Spleen (tissue), 11 donors: ENCODE measurements at regions not wholly inside any gene's neighbourhood (a gene's known extent, or its start where the extent isn't known, plus 50 kb on each side); places are given as distances from the start of the nearest gene placed in this dataset.
A peak's percentile ranks its signal among the peaks of the same experiment; 100 is the strongest.

Experiments
- DNase-seq: peaks from one replicate; pipeline ENCODE4 v3.0.0-alpha.2; 2020
- H3K27ac ChIP-seq, 8 donors: fragments of 200-600 bp; sonication (generic) in 7 of 8; 1 replicate in 4 of 8; 2 replicates in 4 of 8; pipeline versions ENCODE4 v1.5.0 to v1.8.0; 2016 to 2021; ENCODE audit warnings: inconsistent platforms in 4 of 8, mild to moderate bottlenecking in 4 of 8, moderate library complexity in 1 of 8
- H3K27me3 ChIP-seq, 7 donors: fragments of 200-600 bp; sonication (generic) in 6 of 7; replicated peaks in 1 of 7; 1 replicate in 4 of 7; 2 replicates in 3 of 7; pipeline versions ENCODE4 v1.5.0 to v1.8.0; 2016 to 2021; ENCODE audit warnings: inconsistent platforms in 3 of 7, mild to moderate bottlenecking in 1 of 7
- H3K36me3 ChIP-seq, 6 donors: fragments of 200-600 bp; sonication (generic) in 5 of 6; 1 replicate in 4 of 6; 2 replicates in 2 of 6; pipeline versions ENCODE4 v1.5.0 to v1.8.0; 2016 to 2021; ENCODE audit warnings: inconsistent platforms in 2 of 6
- H3K4me1 ChIP-seq, 6 donors: fragments of 200-600 bp; sonication (generic) in 5 of 6; 1 replicate in 3 of 6; 2 replicates in 3 of 6; pipeline versions ENCODE4 v1.5.0 to v1.8.0; 2016 to 2021; ENCODE audit warnings: inconsistent platforms in 3 of 6
- H3K4me3 ChIP-seq, 8 donors: fragments of 200-600 bp; sonication (generic) in 7 of 8; 1 replicate in 4 of 8; 2 replicates in 4 of 8; pipeline versions ENCODE4 v1.5.0 to v1.8.0; 2016 to 2021; ENCODE audit warnings: inconsistent platforms in 4 of 8, mild to moderate bottlenecking in 4 of 8, moderate library complexity in 2 of 8
- H3K9me3 ChIP-seq, 8 donors: fragments of 200-600 bp; sonication (generic) in 7 of 8; 1 replicate in 4 of 8; 2 replicates in 4 of 8; pipeline versions ENCODE4 v1.5.0 to v1.8.0; 2016 to 2021; ENCODE audit warnings: inconsistent platforms in 4 of 8
- POLR2A ChIP-seq, 3 donors: fragments of 450-650 bp; IDR thresholded peaks; one replicate each; pipeline ENCODE4 v1.5.1; 2017; ENCODE audit warnings: antibody characterized with exemption in 3 of 3, mild to moderate bottlenecking in 1 of 3
- POLR2AphosphoS5 ChIP-seq, 3 donors: sonication (generic); formaldehyde crosslinking; IDR thresholded peaks; one replicate each; pipeline ENCODE4 v1.5.1; 2017; ENCODE audit warnings: antibody characterized with exemption in 3 of 3
- WGBS, 5 donors: extraction: QIAGEN DNeasy Blood & Tissue Kit in 3 of 5; methylation state at CpG; one replicate each; pipeline versions ENCODE4 v1.1.5 to v1.1.7; 2013 to 2018; 5-methylcytosine and 5-hydroxymethylcytosine counted together
- intact Hi-C: fragments of 100-400 bp; cut with DNase I; formaldehyde crosslinking; loops from one replicate; pipeline ENCODE4 v1.15.0; 2023; ENCODE audit warnings: low total_unique reads
- TF ChIP-seq, protein P1 (sequence below), 11 experiments: fragments of 200-600 bp in 7 of 11; fragments of 450-650 bp in 4 of 11; sonication (generic) in 4 of 11; IDR thresholded peaks in 8 of 11; conservative IDR thresholded peaks in 3 of 11; 1 replicate in 7 of 11; 2 replicates in 4 of 11; pipeline versions ENCODE4 v1.4.0 to v1.8.0; 2016 to 2021; ENCODE audit warnings: antibody characterized with exemption in 11 of 11, inconsistent platforms in 4 of 11, mild to moderate bottlenecking in 1 of 11
- donor health status: healthy with polysubstance abuse.
- donor health status: DM: no; HTN: no; CAD: no; lungs with moderate emphysema.
- donor health status: DM: no; HTN: no; CAD: no.
- donor health status: Bipolar disorder and iron deficiency.
- donor health status: healthy.
- donor health status: DM: no; HTN: no; CAD: no.
- donor health status: DM: yes; HTN: yes; CAD: no.

DNA sequence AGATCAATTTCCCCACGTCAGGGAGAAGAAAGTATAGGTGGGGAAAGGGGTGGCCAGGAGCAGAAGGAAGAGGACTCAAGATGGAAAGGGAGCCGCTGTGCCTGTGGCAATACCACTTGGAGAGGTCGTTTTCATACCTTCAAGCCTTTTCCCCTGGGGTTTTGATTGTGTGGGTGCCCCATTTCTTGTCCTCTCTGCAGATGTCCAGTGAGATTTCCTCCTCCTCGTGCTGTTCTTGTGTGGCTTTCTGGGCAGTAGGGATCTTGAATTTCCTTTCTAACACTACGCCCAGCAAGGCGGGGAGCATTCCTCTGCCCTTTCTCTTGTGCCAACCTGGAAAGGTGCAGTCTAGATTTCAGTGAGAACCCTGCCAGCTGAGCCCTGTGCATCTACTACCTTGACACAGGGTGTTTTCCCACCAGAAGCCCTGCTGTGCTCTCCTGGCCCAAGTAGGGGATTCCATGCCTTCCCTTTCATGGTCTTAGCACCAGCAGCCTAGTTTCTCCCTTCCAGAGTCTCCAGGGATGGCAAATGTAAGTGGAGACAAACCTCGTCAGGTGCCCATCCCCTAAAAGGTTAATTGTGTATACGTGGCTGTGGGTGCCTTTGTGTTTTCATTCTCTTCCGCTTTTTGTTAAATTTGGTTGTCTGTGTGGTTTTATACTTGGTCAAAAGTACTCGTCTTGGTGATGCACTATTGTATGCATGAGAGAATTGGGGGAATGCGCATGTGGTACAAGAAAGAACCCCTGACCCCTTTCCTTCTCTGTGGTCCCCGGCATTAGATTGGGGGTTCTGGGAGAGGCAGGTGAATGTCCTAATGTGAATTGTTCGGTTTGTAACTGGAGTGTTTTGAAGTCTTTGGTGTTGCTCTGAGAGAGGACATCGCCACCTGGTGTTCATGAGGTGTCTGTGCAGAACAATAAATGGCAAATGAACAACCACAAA, 71.4 kb upstream of the MPEG1 start:
- peak overlapping the region in 2 of 8 donors; percentile 2 to 52 for H3K4me3 ChIP-seq
- peak overlapping the region in 6 of 8 donors; percentile 16 to 81 (median 48) for H3K27ac ChIP-seq
- H3K4me1 ChIP-seq, result peaks cover 0 to 33% (median 20%) of the 10 kb centered on the region in 6 donors
- no peaks in the 10 kb centered on the region for H3K9me3 ChIP-seq
- DNase-seq, result no peak
- intact Hi-C loops, result loop anchor here (5.0 to 10.0 kb wide), 3 partner anchors 79 to 141 kb away; partner anchors contain the start of genes DTX4 and OR5A2
- H3K27me3 ChIP-seq, result no peaks in the 10 kb centered on the region
- no peak for TF ChIP-seq POLR2A (IDR thresholded peaks at IDR 0.05)
- TF ChIP-seq POLR2AphosphoS5 (IDR thresholded peaks at IDR 0.05), result peak in 1 of 3 donors; percentile 23
- TF ChIP-seq, protein P1, sequence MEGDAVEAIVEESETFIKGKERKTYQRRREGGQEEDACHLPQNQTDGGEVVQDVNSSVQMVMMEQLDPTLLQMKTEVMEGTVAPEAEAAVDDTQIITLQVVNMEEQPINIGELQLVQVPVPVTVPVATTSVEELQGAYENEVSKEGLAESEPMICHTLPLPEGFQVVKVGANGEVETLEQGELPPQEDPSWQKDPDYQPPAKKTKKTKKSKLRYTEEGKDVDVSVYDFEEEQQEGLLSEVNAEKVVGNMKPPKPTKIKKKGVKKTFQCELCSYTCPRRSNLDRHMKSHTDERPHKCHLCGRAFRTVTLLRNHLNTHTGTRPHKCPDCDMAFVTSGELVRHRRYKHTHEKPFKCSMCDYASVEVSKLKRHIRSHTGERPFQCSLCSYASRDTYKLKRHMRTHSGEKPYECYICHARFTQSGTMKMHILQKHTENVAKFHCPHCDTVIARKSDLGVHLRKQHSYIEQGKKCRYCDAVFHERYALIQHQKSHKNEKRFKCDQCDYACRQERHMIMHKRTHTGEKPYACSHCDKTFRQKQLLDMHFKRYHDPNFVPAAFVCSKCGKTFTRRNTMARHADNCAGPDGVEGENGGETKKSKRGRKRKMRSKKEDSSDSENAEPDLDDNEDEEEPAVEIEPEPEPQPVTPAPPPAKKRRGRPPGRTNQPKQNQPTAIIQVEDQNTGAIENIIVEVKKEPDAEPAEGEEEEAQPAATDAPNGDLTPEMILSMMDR (IDR thresholded peaks at IDR 0.05 in 8 of 11, conservative IDR thresholded peaks at IDR 0.05 in 3 of 11), result peak; percentile 60 to 93 (median 83)
- 30 to 38% (median 35%) methylated on average over 14 of the region's 14 CpGs for WGBS, 5 donors
- H3K36me3 ChIP-seq, result no peaks in the 10 kb centered on the region

DNA sequence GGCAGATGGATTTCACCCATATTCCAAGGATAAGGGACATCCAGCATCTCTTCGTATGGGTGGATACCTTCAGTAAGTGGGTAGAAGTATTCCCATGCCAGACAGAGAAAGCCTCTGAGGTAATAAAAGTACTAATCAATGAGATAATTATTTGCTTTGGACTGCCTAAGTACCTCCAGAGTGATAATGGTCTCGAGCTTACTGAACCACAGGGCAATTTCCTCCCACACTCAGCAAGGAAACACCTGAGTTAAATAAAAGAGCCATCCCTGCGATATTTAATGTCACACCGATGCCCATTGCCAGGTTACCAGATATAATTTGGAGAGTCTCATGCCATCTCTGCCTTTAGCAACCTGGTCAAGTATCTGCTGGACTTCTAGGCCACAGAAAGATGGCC, 70.6 kb upstream of the MPEG1 start:
- H3K4me3 ChIP-seq, result peak overlapping the region in 1 of 8 donors; percentile 52
- 37 to 49% (median 46%) methylated on average over 4 of the region's 4 CpGs for WGBS, 5 donors
- H3K9me3 ChIP-seq, result no peaks in the 10 kb centered on the region
- no peaks in the 10 kb centered on the region for H3K27me3 ChIP-seq
- peak overlapping the region in 5 of 8 donors; percentile 22 to 81 (median 66) for H3K27ac ChIP-seq
- DNase-seq, result no peak
- peaks cover 0 to 30% (median 18%) of the 10 kb centered on the region in 6 donors for H3K4me1 ChIP-seq
- no peaks in the 10 kb centered on the region for H3K36me3 ChIP-seq
- intact Hi-C loops, result loop anchor here (5.0 to 10.0 kb wide), 3 partner anchors 79 to 141 kb away; partner anchors contain the start of genes DTX4 and OR5A2
- TF ChIP-seq, protein P1 (IDR thresholded peaks at IDR 0.05 in 8 of 11, conservative IDR thresholded peaks at IDR 0.05 in 3 of 11), result no peak
- TF ChIP-seq POLR2AphosphoS5 (IDR thresholded peaks at IDR 0.05) (no peak), POLR2A (IDR thresholded peaks at IDR 0.05) (no peak)

DNA sequence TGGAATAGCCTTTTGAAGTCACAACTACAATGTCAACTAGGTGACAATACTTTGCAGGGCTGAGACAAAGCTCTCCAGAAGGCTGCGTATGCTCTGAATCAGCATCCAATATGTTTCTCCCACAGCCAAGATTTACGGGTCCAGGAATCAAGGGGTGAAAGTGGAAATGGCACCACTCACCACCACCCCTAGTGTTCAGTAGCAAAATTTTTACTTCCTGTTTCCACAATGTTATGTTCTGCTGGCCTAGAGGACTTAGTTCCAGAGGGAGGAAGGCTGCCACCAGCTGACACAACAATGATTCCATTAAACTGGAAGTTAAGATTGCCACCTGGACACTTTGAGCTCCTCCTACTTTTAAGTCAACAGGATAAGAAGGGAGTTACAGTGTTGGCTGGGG, 68.5 kb upstream of the MPEG1 start:
- no peak overlapping the region for H3K27ac ChIP-seq
- no peak for DNase-seq
- H3K36me3 ChIP-seq, result no peaks in the 10 kb centered on the region
- WGBS, 5 donors, result 68 to 93% (median 85%) methylated on average over 2 of the region's 2 CpGs
- intact Hi-C loops, result loop anchor here (5.0 to 10.0 kb wide), 3 partner anchors 76 to 144 kb away; partner anchors contain the start of genes DTX4 and OR5A2
- no peaks in the 10 kb centered on the region for H3K27me3 ChIP-seq
- H3K4me3 ChIP-seq, result no peak overlapping the region
- TF ChIP-seq, protein P1 (IDR thresholded peaks at IDR 0.05 in 8 of 11, conservative IDR thresholded peaks at IDR 0.05 in 3 of 11), result no peak
- peaks cover 0 to 10% (median 0%) of the 10 kb centered on the region in 8 donors for H3K9me3 ChIP-seq
- H3K4me1 ChIP-seq, result peaks cover 0 to 31% (median 18%) of the 10 kb centered on the region in 6 donors

DNA sequence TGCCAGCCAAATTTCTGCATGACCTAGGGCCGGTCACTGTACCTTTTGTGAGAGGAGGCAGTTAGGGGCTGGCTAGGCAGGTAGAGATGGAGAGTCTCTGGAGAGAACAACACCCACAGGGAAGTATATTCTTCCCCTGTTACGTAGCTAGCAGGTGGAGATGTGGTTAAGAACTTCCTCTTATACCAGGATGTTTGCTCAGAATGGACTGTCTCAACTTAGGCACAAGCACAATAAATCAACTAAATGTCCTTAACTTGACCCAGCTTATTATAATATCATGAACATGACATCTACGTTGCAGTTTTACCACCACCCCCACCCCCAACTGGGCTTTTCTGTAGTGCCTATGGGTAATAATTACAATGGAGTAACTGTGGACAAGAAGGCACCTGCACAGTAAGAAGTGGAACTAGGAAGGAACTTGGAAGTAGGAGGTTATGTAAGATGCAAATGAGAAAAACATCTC, 60.7 kb upstream of the MPEG1 start:
- DNase-seq, result no peak
- Histone ChIP-seq H3K9me3 (peaks cover 0 to 10% (median 0%) of the 10 kb centered on the region in 8 donors), H3K27ac (peak overlapping the region; percentile 8 to 91 (median 78)), H3K4me3 (peak overlapping the region in 1 of 8 donors; percentile 60), H3K36me3 (no peaks in the 10 kb centered on the region), H3K4me1 (peaks cover 0 to 77% (median 46%) of the 10 kb centered on the region in 6 donors), H3K27me3 (no peaks in the 10 kb centered on the region)
- intact Hi-C loops, result no loop called here
- 11 to 27% (median 16%) methylated on average over 3 of the region's 3 CpGs for WGBS, 5 donors
- TF ChIP-seq, protein P1 (IDR thresholded peaks at IDR 0.05 in 8 of 11, conservative IDR thresholded peaks at IDR 0.05 in 3 of 11), result no peak
- TF ChIP-seq POLR2AphosphoS5 (IDR thresholded peaks at IDR 0.05) (peak in 2 of 3 donors; percentile 26 to 83), POLR2A (IDR thresholded peaks at IDR 0.05) (peak in 1 of 3 donors; percentile 3)
